Uterus (tissue), 2 donors: ENCODE measurements at regions not wholly inside any gene's neighbourhood (a gene's known extent, or its start where the extent isn't known, plus 50 kb on each side); places are given as distances from the start of the nearest gene placed in this dataset.

Experiments used
- CTCF ChIP-seq, 4 experiments: fragments of 200-600 bp in 2 of 4; fragments of 450-650 bp in 2 of 4; sonication (generic) in 2 of 4; IDR thresholded peaks; one replicate each; pipeline ENCODE4 v1.5.1; 2016 to 2019; ENCODE audit warnings: antibody characterized with exemption in 4 of 4, mild to moderate bottlenecking in 2 of 4, moderate library complexity in 1 of 4
- POLR2A ChIP-seq, 2 donors: fragments of 450-650 bp; IDR thresholded peaks; one replicate each; pipeline ENCODE4 v1.6.1; 2016; ENCODE audit warnings: antibody characterized with exemption in 2 of 2, mild to moderate bottlenecking in 1 of 2, moderate library complexity in 1 of 2

- TF ChIP-seq POLR2A (IDR thresholded peaks at IDR 0.05) (no peak), CTCF (IDR thresholded peaks at IDR 0.05) (no peak)
Measured at GRCh38 chr13:99446242-99446641, 55.0 kb upstream of the TM9SF2 start.
